PC-9 (cell line): ENCODE measurements at regions not wholly inside any gene's neighbourhood (a gene's known extent, or its start where the extent isn't known, plus 50 kb on each side); places are given as distances from the start of the nearest gene placed in this dataset.

Source experiments
- BruUV-seq: library from RNA; stranded (reverse); fragments of 400-500 nt; replicated peaks from 2 replicates; lab custom pipeline; 2021; lab: Mats Ljungman, UMichigan
- CTCF ChIA-PET: fragments of 300-600 bp; sonication (Branson Sonifier 250); formaldehyde crosslinking; loops from one replicate; lab custom pipeline; 2022; ENCODE audit warnings: antibody characterized with exemption; lab: Charles Lee
- POLR2A ChIA-PET: fragments of 300-600 bp; sonication (Branson Sonifier 250); formaldehyde crosslinking; loops from one replicate; lab custom pipeline; 2022; ENCODE audit warnings: antibody characterized with exemption; ENCODE audit not compliant: unreplicated experiment; lab: Charles Lee
- DNase-seq, 2 experiments: peaks; one replicate each; pipeline versions ENCODE4 v3.0.0 to v3.0.0-alpha.2; 2015 to 2022; ENCODE audit warnings: mixed read lengths in 1 of 2
- H2AFZ ChIP-seq: fragments of 200-600 bp; sonication (generic); 2 replicates; pipeline ENCODE4 v1.8.1; 2017; ENCODE audit warnings: antibody characterized with exemption
- H3F3A ChIP-seq: fragments of 200-600 bp; sonication (generic); 2 replicates; pipeline ENCODE4 v1.8.1; 2017; ENCODE audit warnings: antibody characterized with exemption, mild to moderate bottlenecking, low read depth; ENCODE audit not compliant: insufficient read depth
- H3K27ac ChIP-seq: fragments of 200-600 bp; sonication (generic); 2 replicates; pipeline ENCODE4 v1.6.1; 2016; ENCODE audit warnings: mixed run types
- H3K27me3 ChIP-seq: fragments of 200-600 bp; sonication (generic); 2 replicates; pipeline ENCODE4 v1.6.1; 2016; ENCODE audit warnings: low read depth, mixed run types; ENCODE audit not compliant: insufficient read depth
- H3K36me3 ChIP-seq: fragments of 200-600 bp; sonication (generic); 2 replicates; pipeline ENCODE4 v1.6.1; 2016; ENCODE audit warnings: low read depth, mixed run types
- H3K4me1 ChIP-seq: fragments of 200-600 bp; sonication (generic); replicated peaks from 2 replicates; pipeline ENCODE4 v1.6.1; 2016; ENCODE audit warnings: mixed run types; ENCODE audit not compliant: insufficient read depth
- H3K4me2 ChIP-seq: fragments of 200-600 bp; sonication (generic); 2 replicates; pipeline ENCODE4 v1.6.1; 2017; ENCODE audit warnings: mixed run types
- H3K4me3 ChIP-seq: fragments of 200-600 bp; sonication (generic); 2 replicates; pipeline ENCODE4 v1.6.1; 2016; ENCODE audit warnings: mixed run types
- H3K79me2 ChIP-seq: fragments of 200-600 bp; sonication (generic); 2 replicates; pipeline ENCODE4 v1.6.1; 2017; ENCODE audit warnings: low read depth, mixed run types
- H3K9me2 ChIP-seq: fragments of 200-600 bp; sonication (generic); 2 replicates; pipeline ENCODE4 v1.8.1; 2017; ENCODE audit warnings: mild to moderate bottlenecking; ENCODE audit not compliant: insufficient read depth
- H3K9me3 ChIP-seq: fragments of 200-600 bp; sonication (generic); 2 replicates; pipeline ENCODE4 v1.8.1; 2016; ENCODE audit warnings: low read depth; ENCODE audit not compliant: insufficient read depth
- H4K20me1 ChIP-seq: fragments of 200-600 bp; sonication (generic); 2 replicates; pipeline ENCODE4 v1.8.1; 2017; ENCODE audit not compliant: insufficient read depth
- CTCF ChIP-seq: fragments of 200-600 bp; sonication (generic); conservative IDR thresholded peaks from 2 replicates; pipeline ENCODE4 v1.6.1; 2017; ENCODE audit warnings: mixed run types, antibody characterized with exemption, mild to moderate bottlenecking, moderate library complexity
- EZH2 ChIP-seq: fragments of 200-600 bp; sonication (generic); IDR thresholded peaks from 2 replicates; pipeline ENCODE4 v1.8.0; 2017; ENCODE audit warnings: antibody characterized with exemption, low read depth
- intact Hi-C: fragments of 100-400 bp; cut with micrococcal nuclease; formaldehyde crosslinking; loops from one replicate; pipeline ENCODE4 v1.10.0; 2022; ENCODE audit not compliant: unreplicated experiment

GRCh38 chr11:19597206-19597605, 115.4 kb upstream of the NAV2 start:
- Histone ChIP-seq H2AFZ (no peak overlapping the region), H3K27ac (no peak overlapping the region), H3K9me3 (no peaks in the 10 kb centered on the region), H3K4me2 (no peak overlapping the region), H3F3A (no peaks in the 10 kb centered on the region), H4K20me1 (no peaks in the 10 kb centered on the region), H3K9me2 (no peaks in the 10 kb centered on the region), H3K4me3 (no peak overlapping the region), H3K79me2 (no peaks in the 10 kb centered on the region), H3K27me3 (no peaks in the 10 kb centered on the region), H3K4me1 (peaks cover 19% of the 10 kb centered on the region), H3K36me3 (no peaks in the 10 kb centered on the region)
- intact Hi-C loops, result no loop called here
- POLR2A ChIA-PET, result interaction anchor here (0.5 to 0.7 kb wide), 3 partner anchors 25 to 774 kb away, joined by 3 to 12 read pairs (median 5); no protein-coding TSS in a partner anchor
- no peak for TF ChIP-seq CTCF
- CTCF ChIA-PET, result interaction anchor here (0.6 kb wide), 1 partner anchor 329 kb away, joined by 7 read pairs; no protein-coding TSS in a partner anchor
- BruUV-seq, result no TSS peak
- DNase-seq, result no peak

DNA sequence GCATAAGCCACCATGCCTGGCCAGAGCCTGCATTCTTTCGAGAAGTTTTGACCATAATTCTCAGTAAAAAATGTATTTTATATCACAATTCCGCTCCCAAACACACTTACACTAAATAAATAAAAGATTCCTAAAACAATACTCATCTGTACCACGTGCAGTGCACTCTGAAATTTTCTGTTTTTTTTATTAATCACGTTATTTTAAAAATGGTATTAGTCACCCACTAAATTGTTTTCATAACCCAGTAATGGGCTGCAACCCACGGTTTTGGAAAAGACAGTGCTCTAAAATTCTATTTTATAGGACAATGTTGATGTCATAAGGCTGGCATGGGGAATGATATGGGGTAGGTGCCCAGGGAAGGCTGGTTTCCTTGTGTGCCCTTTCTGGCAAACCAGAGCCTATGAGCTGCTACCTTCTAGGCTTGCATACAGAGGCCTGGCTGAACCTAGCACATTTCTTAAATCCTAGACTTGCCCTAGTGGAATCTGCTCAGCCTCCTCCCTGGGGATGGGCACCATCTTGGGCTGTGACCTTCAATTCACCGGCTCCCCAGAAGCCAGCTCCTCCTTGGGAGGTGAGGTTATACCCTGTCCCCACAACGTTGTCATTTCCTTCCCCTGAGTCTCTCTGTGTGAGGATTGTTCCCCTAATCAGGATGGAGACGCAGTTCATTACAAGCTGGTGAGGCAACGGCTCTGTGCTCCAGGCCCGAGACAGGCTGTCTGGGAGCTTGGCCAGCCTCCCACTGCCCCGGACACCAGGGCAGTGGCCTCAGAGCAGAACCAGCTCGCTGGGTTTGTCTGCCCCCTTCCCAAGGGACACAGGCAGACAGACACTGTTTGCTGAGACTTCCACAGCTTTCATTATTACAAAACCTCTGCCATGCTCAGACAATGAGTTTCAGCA, 116.5 kb upstream of the NAV2 start:
- CTCF ChIA-PET, result no interaction called here
- Histone ChIP-seq H3F3A (no peaks in the 10 kb centered on the region), H3K9me3 (no peaks in the 10 kb centered on the region), H3K9me2 (no peaks in the 10 kb centered on the region), H3K4me3 (no peak overlapping the region), H3K4me1 (peaks cover 19% of the 10 kb centered on the region), H3K27me3 (no peaks in the 10 kb centered on the region), H4K20me1 (no peaks in the 10 kb centered on the region), H3K4me2 (0 out of 2 replicates have a peak overlapping the region, but pooled peaks have one; percentile 0), H2AFZ (no peak overlapping the region), H3K27ac (no peak overlapping the region), H3K79me2 (no peaks in the 10 kb centered on the region), H3K36me3 (no peaks in the 10 kb centered on the region)
- no TSS peak for BruUV-seq
- intact Hi-C loops, result no loop called here
- POLR2A ChIA-PET, result interaction anchor here (0.5 to 0.7 kb wide), 2 partner anchors 120 to 200 kb away, joined by 3 to 9 read pairs; no protein-coding TSS in a partner anchor
- DNase-seq, result peak; percentile 16 to 61
- no peak for TF ChIP-seq EZH2
- TF ChIP-seq CTCF, result no peak

DNA sequence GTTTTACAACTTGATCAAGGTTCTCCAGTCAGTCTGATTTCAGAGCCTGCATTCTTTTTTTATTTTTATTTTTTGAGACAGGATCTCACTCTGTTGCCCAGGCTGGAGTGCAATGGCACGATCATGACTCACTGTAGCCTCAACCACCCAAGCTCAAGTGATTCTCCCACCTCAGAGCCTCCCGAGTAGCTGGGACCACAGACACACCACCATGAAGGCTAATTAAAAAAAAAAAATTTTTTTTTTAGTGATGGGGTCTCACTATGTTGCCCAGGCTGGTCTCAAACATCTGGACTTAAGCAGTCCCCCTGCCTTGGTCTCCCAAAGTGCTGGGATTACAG, 117.2 kb upstream of the NAV2 start:
- Histone ChIP-seq H3K4me3 (no peak overlapping the region), H3K9me3 (no peaks in the 10 kb centered on the region), H3K27ac (no peak overlapping the region), H3K4me2 (0 out of 2 replicates have a peak overlapping the region, but pooled peaks have one; percentile 0), H3K79me2 (no peaks in the 10 kb centered on the region), H3K9me2 (no peaks in the 10 kb centered on the region), H3K4me1 (peaks cover 19% of the 10 kb centered on the region), H3F3A (no peaks in the 10 kb centered on the region), H4K20me1 (no peaks in the 10 kb centered on the region), H2AFZ (no peak overlapping the region), H3K36me3 (no peaks in the 10 kb centered on the region), H3K27me3 (no peaks in the 10 kb centered on the region)
- no TSS peak for BruUV-seq
- ChIA-PET CTCF (no interaction called here), POLR2A (interaction anchor here (0.5 kb wide), 1 partner anchor 200 kb away, joined by 9 read pairs; no protein-coding TSS in a partner anchor)
- DNase-seq, result no peak
- intact Hi-C loops, result no loop called here
- no peak for TF ChIP-seq EZH2
